IMR-90 (cell line): ENCODE measurements at regions not wholly inside any gene's neighbourhood (a gene's known extent, or its start where the extent isn't known, plus 50 kb on each side); places are given as distances from the start of the nearest gene placed in this dataset.

Experiments
- ATAC-seq: fragments of 200-7000 bp; cut with Tn5 transposase; 2 replicates; pipeline ENCODE4 v1.9.1; 2020; ENCODE audit warnings: low read depth, mild to moderate bottlenecking, moderate library complexity
- BruUV-seq: library from RNA; stranded (reverse); fragments of 400-500 nt; replicated peaks from 2 replicates; lab custom pipeline; 2021; lab: Mats Ljungman, UMichigan
- CTCF ChIA-PET: fragments of 300-600 bp; formaldehyde crosslinking; extraction: SDS; loops from one replicate; lab custom pipeline; 2021; ENCODE audit warnings: antibody characterized with exemption; lab: Yijun Ruan, JAX
- POLR2A ChIA-PET: fragments of 300-600 bp; sonication (Branson Sonifier 250); formaldehyde crosslinking; loops from one replicate; lab custom pipeline; 2022; ENCODE audit warnings: antibody characterized with exemption; ENCODE audit not compliant: unreplicated experiment; lab: Charles Lee
- DNase-seq: peaks from one replicate; pipeline ENCODE4 v3.0.0; 2013
- H2AFZ ChIP-seq: replicated peaks from 2 replicates; pipeline ENCODE3; 2013; ENCODE audit warnings: low read length, mild to moderate bottlenecking; ENCODE audit not compliant: poor library complexity
- H2AK5ac ChIP-seq: 2 replicates; pipeline ENCODE4 v1.6.1; 2013; ENCODE audit warnings: low read depth, low read length, inconsistent platforms
- H2AK9ac ChIP-seq: replicated peaks from 2 replicates; pipeline ENCODE3; 2013; ENCODE audit warnings: mild to moderate bottlenecking, low read depth, low read length, moderate library complexity; ENCODE audit not compliant: poor library complexity
- H2BK120ac ChIP-seq: 2 replicates; pipeline ENCODE4 v1.6.1; 2013; ENCODE audit warnings: low read depth, low read length, inconsistent platforms
- H2BK15ac ChIP-seq: 3 replicates; pipeline ENCODE4 v1.6.1; 2013; ENCODE audit warnings: low read depth, low read length, inconsistent platforms
- H2BK20ac ChIP-seq: 2 replicates; pipeline ENCODE4 v1.6.1; 2013; ENCODE audit warnings: low read depth, mild to moderate bottlenecking, inconsistent platforms, low read length, moderate library complexity
- H2BK5ac ChIP-seq: 2 replicates; pipeline ENCODE4 v1.6.1; 2013; ENCODE audit warnings: mild to moderate bottlenecking, low read depth, low read length, inconsistent platforms; ENCODE audit not compliant: poor library complexity, severe bottlenecking
- H3K14ac ChIP-seq: replicated peaks from 2 replicates; pipeline ENCODE4 v1.6.1; 2013; ENCODE audit warnings: low read depth, low read length, inconsistent platforms
- H3K18ac ChIP-seq: 2 replicates; pipeline ENCODE4 v1.6.1; 2013; ENCODE audit warnings: low read depth, low read length, control low read depth
- H3K23ac ChIP-seq: 2 replicates; pipeline ENCODE4 v1.6.1; 2013; ENCODE audit warnings: low read depth, low read length, inconsistent platforms
- H3K27ac ChIP-seq: 2 replicates; pipeline ENCODE4 v1.5.1; 2013; ENCODE audit warnings: mild to moderate bottlenecking, control low read depth, low read length; ENCODE audit not compliant: insufficient read depth
- H3K27me3 ChIP-seq: 2 replicates; pipeline ENCODE4 v1.6.1; 2013; ENCODE audit warnings: low read length; ENCODE audit not compliant: control insufficient read depth, insufficient read depth
- H3K36me3 ChIP-seq: 2 replicates; pipeline ENCODE4 v1.6.1; 2013; ENCODE audit warnings: low read length, mixed read lengths; ENCODE audit not compliant: control insufficient read depth, insufficient read depth
- H3K4ac ChIP-seq: 2 replicates; pipeline ENCODE4 v1.6.1; 2013; ENCODE audit warnings: low read depth, low read length, inconsistent platforms
- H3K4me1 ChIP-seq: 2 replicates; pipeline ENCODE4 v1.6.1; 2013; ENCODE audit warnings: low read length, mixed read lengths; ENCODE audit not compliant: control insufficient read depth, insufficient read depth
- H3K4me2 ChIP-seq: 2 replicates; pipeline ENCODE4 v1.6.1; 2013; ENCODE audit warnings: low read depth, mild to moderate bottlenecking, control low read depth, low read length, moderate library complexity
- H3K4me3 ChIP-seq: 2 replicates; pipeline ENCODE4 v1.5.1; 2013; ENCODE audit warnings: low read depth, mild to moderate bottlenecking, control low read depth, low read length, moderate library complexity; ENCODE audit not compliant: insufficient read depth
- H3K56ac ChIP-seq: 2 replicates; pipeline ENCODE4 v1.6.1; 2013; ENCODE audit warnings: low read length, inconsistent platforms; ENCODE audit not compliant: insufficient read depth; ENCODE audit errors: extremely low read depth
- H3K79me1 ChIP-seq, 2 experiments: 2 replicates each; pipeline ENCODE4 v1.6.1; 2013; ENCODE audit warnings: low read length in 2 of 2, inconsistent platforms in 1 of 2, low read depth in 1 of 2
- H3K9ac ChIP-seq: 2 replicates; pipeline ENCODE4 v1.6.1; 2013; ENCODE audit warnings: low read depth, low read length, control low read depth
- H3K9me1 ChIP-seq: 2 replicates; pipeline ENCODE4 v1.6.1; 2013; ENCODE audit warnings: low read length, inconsistent platforms; ENCODE audit not compliant: insufficient read depth
- H3K9me3 ChIP-seq: 2 replicates; pipeline ENCODE4 v1.6.1; 2013; ENCODE audit warnings: low read length; ENCODE audit not compliant: control insufficient read depth, insufficient read depth
- H4K20me1 ChIP-seq: 2 replicates; pipeline ENCODE4 v1.6.1; 2013; ENCODE audit warnings: low read length, inconsistent platforms; ENCODE audit not compliant: insufficient read depth
- H4K5ac ChIP-seq: 2 replicates; pipeline ENCODE4 v1.6.1; 2013; ENCODE audit warnings: mild to moderate bottlenecking, low read depth, low read length, control low read depth
- H4K8ac ChIP-seq, 2 experiments: 2 replicates each; pipeline ENCODE4 v1.6.1; 2013; ENCODE audit warnings: low read depth in 2 of 2, low read length in 2 of 2, control low read depth in 1 of 2, inconsistent platforms in 1 of 2
- H4K91ac ChIP-seq: 2 replicates; pipeline ENCODE4 v1.6.1; 2013; ENCODE audit warnings: low read depth, low read length, inconsistent platforms; ENCODE audit not compliant: insufficient read depth
- CEBPB ChIP-seq: IDR thresholded peaks from 2 replicates; pipeline ENCODE4 v1.6.1; 2012; ENCODE audit warnings: low read depth, low read length, improper control_type of control experiment
- CHD1 ChIP-seq: IDR thresholded peaks from 2 replicates; pipeline ENCODE4 v1.6.1; 2012; ENCODE audit warnings: low read depth, low read length, improper control_type of control experiment
- FOS ChIP-seq: fragments of 150-350 bp; IDR thresholded peaks from 2 replicates; pipeline ENCODE4 v1.6.1; 2016; ENCODE audit warnings: low read depth, low read length
- MAFK ChIP-seq: IDR thresholded peaks from 2 replicates; pipeline ENCODE4 v1.6.1; 2012; ENCODE audit warnings: low read depth, low read length, improper control_type of control experiment
- MAZ ChIP-seq: IDR thresholded peaks from 2 replicates; pipeline ENCODE4 v1.6.1; 2012; ENCODE audit warnings: low read depth, mild to moderate bottlenecking, low read length, improper control_type of control experiment, moderate library complexity, borderline replicate concordance
- MXI1 ChIP-seq: IDR thresholded peaks from 2 replicates; pipeline ENCODE4 v1.6.1; 2012; ENCODE audit warnings: low read depth, mild to moderate bottlenecking, low read length, moderate library complexity, borderline replicate concordance
- NFE2L2 ChIP-seq: fragments of 150-350 bp; IDR thresholded peaks from 2 replicates; pipeline ENCODE4 v1.6.1; 2016; ENCODE audit warnings: low read depth, mild to moderate bottlenecking, low read length
- POLR2A ChIP-seq: IDR thresholded peaks from 2 replicates; pipeline ENCODE4 v1.6.1; 2012; ENCODE audit warnings: mild to moderate bottlenecking, low read depth, low read length
- RAD21 ChIP-seq: IDR thresholded peaks from 2 replicates; pipeline ENCODE4 v1.6.1; 2012; ENCODE audit warnings: low read length, improper control_type of control experiment
- RCOR1 ChIP-seq: IDR thresholded peaks from 2 replicates; pipeline ENCODE4 v1.6.1; 2012; ENCODE audit warnings: mild to moderate bottlenecking, low read length, improper control_type of control experiment; ENCODE audit not compliant: insufficient replicate concordance
- RFX5 ChIP-seq: IDR thresholded peaks from 2 replicates; pipeline ENCODE4 v1.8.0; 2012; ENCODE audit warnings: low read depth, mild to moderate bottlenecking, low read length, moderate library complexity
- SMC3 ChIP-seq: fragments of 150-350 bp; IDR thresholded peaks from 2 replicates; pipeline ENCODE4 v1.6.1; 2016; ENCODE audit warnings: low read depth, mild to moderate bottlenecking, antibody characterized with exemption, low read length, moderate library complexity
- USF2 ChIP-seq: fragments of 150-350 bp; IDR thresholded peaks from 2 replicates; pipeline ENCODE4 v1.6.1; 2017; ENCODE audit warnings: mild to moderate bottlenecking, antibody characterized with exemption, low read length, low read depth
- WGBS, 2 experiments: methylation state at CpG; one replicate each; pipeline versions ENCODE4 v1.1.5 to v1.1.7; 2013; ENCODE audit warnings: missing lambda C conversion rate in 2 of 2; ENCODE audit not compliant: insufficient read length in 1 of 2; ENCODE audit errors: extremely low coverage in 2 of 2; 5-methylcytosine and 5-hydroxymethylcytosine counted together
- dilution Hi-C: fragments of 300-500 bp; cut with HindIII; formaldehyde crosslinking; loops from one replicate; pipeline ENCODE4 v1.14.3; 2018; ENCODE audit warnings: low sequenced_read_pairs; ENCODE audit not compliant: unreplicated experiment
- in situ Hi-C: fragments of 300-500 bp; cut with MboI; formaldehyde crosslinking; loops from 3 replicates; pipeline ENCODE4 v1.14.3; 2019; ENCODE audit warnings: low sequenced_read_pairs, inconsistent platforms, mixed read lengths
- intact Hi-C: fragments of 100-400 bp; cut with micrococcal nuclease; formaldehyde crosslinking; loops from 2 replicates; pipeline ENCODE4 v1.10.0; 2022
- TF ChIP-seq, protein P1 (sequence below): fragments of 150-350 bp; IDR thresholded peaks from 2 replicates; pipeline ENCODE4 v1.6.1; 2016; ENCODE audit warnings: low read depth, mild to moderate bottlenecking, low read length, moderate library complexity, borderline replicate concordance
- TF ChIP-seq, protein P2 (sequence below): conservative IDR thresholded peaks from 2 replicates; pipeline ENCODE4 v1.5.1; 2012; ENCODE audit warnings: mild to moderate bottlenecking, low read depth, low read length, improper control_type of control experiment

GRCh38 chr12:25713264-25713663, 160.2 kb upstream of the LMNTD1 start:
- WGBS, 2 experiments: no CpG with 5 or more reads among the region's 4 CpGs
- intact Hi-C loops (no loop called here), dilution Hi-C loops (no loop called here), in situ Hi-C loops (no loop called here)
- H3K9me1 ChIP-seq: no peaks in the 10 kb centered on the region
- no peak overlapping the region for H3K4me3 ChIP-seq
- H3K27ac ChIP-seq: no peak overlapping the region
- no peaks in the 10 kb centered on the region for H3K79me1 ChIP-seq
- no peak overlapping the region for H2AK5ac ChIP-seq
- H2BK15ac ChIP-seq: no peak overlapping the region
- peaks cover under 1% of the 10 kb centered on the region; the same call in 1 of the 2 replicates for H3K4me1 ChIP-seq
- no peak overlapping the region for H2AK9ac ChIP-seq
- H2AFZ ChIP-seq: no peak overlapping the region
- H2BK20ac ChIP-seq: peak overlapping the region; percentile 26; the same call in 1 of the 2 replicates
- no peak overlapping the region for H4K91ac ChIP-seq
- H3K4me2 ChIP-seq: no peak overlapping the region
- peak overlapping the region; percentile 39; the same call in 1 of the 2 replicates for H2BK120ac ChIP-seq
- H4K8ac ChIP-seq: peak overlapping the region in 1 of 2 experiments; percentile 40; a peak in 2 of 4 replicates
- DNase-seq (no peak), ATAC-seq (no peak)
- H3K9ac ChIP-seq: no peak overlapping the region
- no peaks in the 10 kb centered on the region for H3K27me3 ChIP-seq
- no peak overlapping the region for H3K56ac ChIP-seq
- 0 out of 2 replicates have a peak overlapping the region, but pooled peaks have one; percentile 58 for H3K14ac ChIP-seq
- TF ChIP-seq, protein P1, sequence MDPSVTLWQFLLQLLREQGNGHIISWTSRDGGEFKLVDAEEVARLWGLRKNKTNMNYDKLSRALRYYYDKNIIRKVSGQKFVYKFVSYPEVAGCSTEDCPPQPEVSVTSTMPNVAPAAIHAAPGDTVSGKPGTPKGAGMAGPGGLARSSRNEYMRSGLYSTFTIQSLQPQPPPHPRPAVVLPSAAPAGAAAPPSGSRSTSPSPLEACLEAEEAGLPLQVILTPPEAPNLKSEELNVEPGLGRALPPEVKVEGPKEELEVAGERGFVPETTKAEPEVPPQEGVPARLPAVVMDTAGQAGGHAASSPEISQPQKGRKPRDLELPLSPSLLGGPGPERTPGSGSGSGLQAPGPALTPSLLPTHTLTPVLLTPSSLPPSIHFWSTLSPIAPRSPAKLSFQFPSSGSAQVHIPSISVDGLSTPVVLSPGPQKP: no peak
- no peak for TF ChIP-seq CEBPB
- TF ChIP-seq POLR2A: no peak
- TF ChIP-seq FOS: no peak
- no peak for TF ChIP-seq MAZ
- TF ChIP-seq MXI1: no peak
- no peak for TF ChIP-seq USF2
- TF ChIP-seq NFE2L2: no peak
- no peak for TF ChIP-seq CHD1
- TF ChIP-seq SMC3: no peak
- no peak for TF ChIP-seq MAFK
- TF ChIP-seq RAD21: no peak
- no peak for TF ChIP-seq RFX5
- TF ChIP-seq, protein P2, sequence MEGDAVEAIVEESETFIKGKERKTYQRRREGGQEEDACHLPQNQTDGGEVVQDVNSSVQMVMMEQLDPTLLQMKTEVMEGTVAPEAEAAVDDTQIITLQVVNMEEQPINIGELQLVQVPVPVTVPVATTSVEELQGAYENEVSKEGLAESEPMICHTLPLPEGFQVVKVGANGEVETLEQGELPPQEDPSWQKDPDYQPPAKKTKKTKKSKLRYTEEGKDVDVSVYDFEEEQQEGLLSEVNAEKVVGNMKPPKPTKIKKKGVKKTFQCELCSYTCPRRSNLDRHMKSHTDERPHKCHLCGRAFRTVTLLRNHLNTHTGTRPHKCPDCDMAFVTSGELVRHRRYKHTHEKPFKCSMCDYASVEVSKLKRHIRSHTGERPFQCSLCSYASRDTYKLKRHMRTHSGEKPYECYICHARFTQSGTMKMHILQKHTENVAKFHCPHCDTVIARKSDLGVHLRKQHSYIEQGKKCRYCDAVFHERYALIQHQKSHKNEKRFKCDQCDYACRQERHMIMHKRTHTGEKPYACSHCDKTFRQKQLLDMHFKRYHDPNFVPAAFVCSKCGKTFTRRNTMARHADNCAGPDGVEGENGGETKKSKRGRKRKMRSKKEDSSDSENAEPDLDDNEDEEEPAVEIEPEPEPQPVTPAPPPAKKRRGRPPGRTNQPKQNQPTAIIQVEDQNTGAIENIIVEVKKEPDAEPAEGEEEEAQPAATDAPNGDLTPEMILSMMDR: no peak
- no peak for TF ChIP-seq RCOR1
- no TSS peak for BruUV-seq
- H4K5ac ChIP-seq: peak overlapping the region; percentile 35; the same call in 1 of the 2 replicates
- no peaks in the 10 kb centered on the region for H4K20me1 ChIP-seq
- ChIA-PET CTCF (no interaction called here), POLR2A (no interaction called here)
- H2BK5ac ChIP-seq: no peak overlapping the region
- H3K4ac ChIP-seq: peak overlapping the region; percentile 15; the same call in 1 of the 2 replicates
- no peaks in the 10 kb centered on the region for H3K36me3 ChIP-seq
- peak overlapping the region; percentile 66; the same call in 1 of the 2 replicates for H3K18ac ChIP-seq
- H3K23ac ChIP-seq: no peak overlapping the region
- peaks cover 7% of the 10 kb centered on the region for H3K9me3 ChIP-seq
